Endothelial cell of umbilical vein (primary cell): ENCODE measurements at regions not wholly inside any gene's neighbourhood (a gene's known extent, or its start where the extent isn't known, plus 50 kb on each side); places are given as distances from the start of the nearest gene placed in this dataset.

Source experiments
- BruUV-seq: library from RNA; stranded (reverse); fragments of 400-500 nt; replicated peaks from 2 replicates; lab custom pipeline; 2021; lab: Mats Ljungman, UMichigan
- CTCF ChIA-PET: fragments of 300-600, 350-600 bp; sonication (Branson Sonifier 250); formaldehyde crosslinking; loops from one replicate; lab custom pipeline; 2021; ENCODE audit warnings: antibody characterized with exemption, inconsistent platforms; lab: Charles Lee
- POLR2A ChIA-PET: fragments of 300-600, 350-600 bp; sonication (Branson Sonifier 250); formaldehyde crosslinking; loops from one replicate; lab custom pipeline; 2021; ENCODE audit warnings: antibody characterized with exemption, inconsistent platforms; lab: Charles Lee
- DNase-seq: peaks from one replicate; pipeline ENCODE4 v3.0.0-alpha.2; 2011; ENCODE audit warnings: low read depth, low spot score
- FAIRE-seq: peaks from 2 replicates; lab custom pipeline; 2011; peaks lifted over from hg19 to GRCh38; lab: Jason Lieb, UNC
- H2AFZ ChIP-seq: 2 replicates; pipeline ENCODE4 v1.6.0; 2012; ENCODE audit warnings: low read depth, low read length, control low read depth, inconsistent platforms
- H3K27ac ChIP-seq: 2 replicates; pipeline ENCODE4 v1.5.1; 2011; ENCODE audit warnings: low read depth, mild to moderate bottlenecking, control low read depth, low read length, moderate library complexity; ENCODE audit not compliant: insufficient read depth
- H3K27me3 ChIP-seq, 2 experiments: 2 replicates each; pipeline versions ENCODE4 v1.6.0 to v1.6.1; 2011; ENCODE audit warnings: low read length in 2 of 2, mixed read lengths in 1 of 2; ENCODE audit not compliant: control insufficient read depth in 2 of 2, insufficient read depth in 2 of 2
- H3K36me3 ChIP-seq, 2 experiments: 2 replicates in 1 of 2; 3 replicates in 1 of 2; pipeline ENCODE4 v1.5.1; 2011; ENCODE audit warnings: low read length in 2 of 2, mild to moderate bottlenecking in 1 of 2, moderate library complexity in 1 of 2; ENCODE audit not compliant: control insufficient read depth in 2 of 2, insufficient read depth in 2 of 2; ENCODE audit errors: extremely low read depth in 1 of 2
- H3K4me1 ChIP-seq: 3 replicates; pipeline ENCODE4 v1.5.1; 2011; ENCODE audit warnings: mild to moderate bottlenecking, low read length; ENCODE audit not compliant: control insufficient read depth, insufficient read depth; ENCODE audit errors: extremely low read depth
- H3K4me2 ChIP-seq: 2 replicates; pipeline ENCODE4 v1.6.1; 2011; ENCODE audit warnings: low read length, control low read depth, mixed read lengths; ENCODE audit not compliant: insufficient read depth
- H3K4me3 ChIP-seq, 3 experiments: fragments of 200-600 bp in 1 of 3; sonication (generic), shearing (Covaris generic) in 1 of 3; replicated peaks in 1 of 3; 2 replicates each; pipeline ENCODE4 v1.5.1; 2011 to 2016; ENCODE audit warnings: control low read depth in 3 of 3, low read length in 3 of 3, mild to moderate bottlenecking in 2 of 3, inconsistent platforms in 1 of 3, low read depth in 1 of 3, moderate library complexity in 1 of 3; ENCODE audit not compliant: insufficient read depth in 1 of 3
- H3K79me2 ChIP-seq: 2 replicates; pipeline ENCODE4 v1.6.0; 2012; ENCODE audit warnings: low read length, inconsistent platforms; ENCODE audit not compliant: control insufficient read depth, insufficient read depth
- H3K9ac ChIP-seq: replicated peaks from 2 replicates; pipeline ENCODE3; 2011; ENCODE audit warnings: low read length, control low read depth; ENCODE audit not compliant: insufficient read depth; ENCODE audit errors: extremely low read depth
- H3K9me1 ChIP-seq: replicated peaks from 3 replicates; pipeline ENCODE4 v1.6.0; 2011; ENCODE audit warnings: mild to moderate bottlenecking, low read length; ENCODE audit not compliant: control insufficient read depth, insufficient read depth; ENCODE audit errors: extremely low read depth
- H3K9me3 ChIP-seq: replicated peaks from 2 replicates; pipeline ENCODE4 v1.5.1; 2012; ENCODE audit warnings: low read length, inconsistent platforms; ENCODE audit not compliant: control insufficient read depth, insufficient read depth
- H4K20me1 ChIP-seq: replicated peaks from 2 replicates; pipeline ENCODE3; 2011; ENCODE audit warnings: mild to moderate bottlenecking, low read length; ENCODE audit not compliant: control insufficient read depth, insufficient read depth; ENCODE audit errors: extremely low read depth
- CTCF ChIP-seq, 2 donors: IDR thresholded peaks; 1 replicate in 1 of 2; 2 replicates in 1 of 2; pipeline ENCODE4 v1.5.1; 2011; ENCODE audit warnings: low read length in 2 of 2, mild to moderate bottlenecking in 2 of 2, moderate library complexity in 2 of 2, control low read depth in 1 of 2, inconsistent platforms in 1 of 2, low read depth in 1 of 2; ENCODE audit not compliant: insufficient read depth in 1 of 2; ENCODE audit errors: extremely low read depth in 1 of 2
- EZH2 ChIP-seq: IDR thresholded peaks from 2 replicates; pipeline ENCODE4 v1.6.1; 2012; ENCODE audit warnings: borderline replicate concordance, low read depth, mild to moderate bottlenecking, moderate library complexity, low read length, inconsistent platforms; ENCODE audit not compliant: severe bottlenecking
- FOS ChIP-seq: IDR thresholded peaks from 2 replicates; pipeline ENCODE4 v1.6.1; 2011; ENCODE audit warnings: mild to moderate bottlenecking, low read length, moderate library complexity, borderline replicate concordance; ENCODE audit not compliant: insufficient read depth
- GATA2 ChIP-seq: IDR thresholded peaks from 2 replicates; pipeline ENCODE4 v1.7.0; 2011; ENCODE audit warnings: low read depth, mild to moderate bottlenecking, moderate library complexity, mixed read lengths, low read length; ENCODE audit not compliant: insufficient read length, insufficient read depth
- JUN ChIP-seq: IDR thresholded peaks from 2 replicates; pipeline ENCODE4 v1.6.1; 2011; ENCODE audit warnings: borderline replicate concordance, low read depth; ENCODE audit not compliant: insufficient read length, insufficient read depth
- MAX ChIP-seq: IDR thresholded peaks from 2 replicates; pipeline ENCODE4 v1.6.1; 2011; ENCODE audit not compliant: insufficient read depth, insufficient read length
- MYC ChIP-seq: IDR thresholded peaks from one replicate; pipeline ENCODE4 v1.6.1; 2011; ENCODE audit warnings: mild to moderate bottlenecking, low read depth, low read length
- POLR2A ChIP-seq: IDR thresholded peaks from 2 replicates; pipeline ENCODE4 v1.6.1; 2012; ENCODE audit warnings: low read depth, mild to moderate bottlenecking, control low read depth, low read length
- dilution Hi-C: fragments of 300-500 bp; cut with MboI; formaldehyde crosslinking; loops from one replicate; pipeline ENCODE4 v1.15.0; 2019; ENCODE audit warnings: low sequenced_read_pairs; ENCODE audit not compliant: extremely low pct_ligation_motif_present
- intact Hi-C: fragments of 100-400 bp; cut with micrococcal nuclease; formaldehyde crosslinking; loops from one replicate; pipeline ENCODE4 v1.10.0; 2022

DNA sequence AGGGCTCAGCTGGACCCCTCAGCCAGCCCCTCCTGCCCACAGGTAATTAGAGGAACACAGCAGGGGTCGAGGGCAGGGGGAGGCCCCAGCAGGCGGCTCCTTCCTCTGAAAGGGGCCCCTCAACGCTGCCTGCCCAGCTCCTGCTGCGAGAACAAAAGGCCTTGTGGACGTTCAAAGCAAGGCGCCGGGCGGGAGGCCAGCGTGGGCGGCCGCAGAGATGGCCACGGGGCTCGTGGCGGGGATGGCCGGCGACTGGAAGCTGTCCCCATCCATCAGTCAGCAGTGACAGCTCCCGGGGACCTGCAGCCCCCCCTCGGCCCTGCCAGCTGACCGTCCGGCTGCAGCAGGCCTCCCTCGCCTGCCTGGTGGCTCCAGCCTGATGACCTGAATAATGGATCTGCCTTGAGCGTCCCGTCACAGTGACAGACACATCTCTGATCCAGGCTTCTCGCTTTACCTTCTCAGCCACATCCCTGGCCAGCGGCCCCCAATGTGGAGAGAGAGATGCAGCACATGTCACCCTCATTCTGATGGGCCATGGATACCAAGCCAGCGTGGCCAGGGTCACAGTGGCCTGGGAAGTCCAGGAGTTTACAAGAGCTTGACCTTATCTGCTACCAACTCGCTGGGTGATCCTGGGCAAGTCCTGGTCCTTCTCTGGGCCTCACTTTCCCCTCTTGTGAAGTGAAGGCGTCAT lies 159.3 kb downstream of the MN1 start:
- dilution Hi-C loops (no loop called here), intact Hi-C loops (no loop called here)
- no peaks in the 10 kb centered on the region for H3K9me3 ChIP-seq
- H3K9me1 ChIP-seq = no peaks in the 10 kb centered on the region
- H3K4me2 ChIP-seq = no peak overlapping the region
- no peaks in the 10 kb centered on the region for H4K20me1 ChIP-seq
- H3K36me3 ChIP-seq = no peaks in the 10 kb centered on the region
- TF ChIP-seq MYC = no peak
- no peak for TF ChIP-seq CTCF (IDR thresholded peaks at IDR 0.05; ENCODE audit: extremely low read depth in 1 of 2, insufficient read depth in 1 of 2, low read depth in 1 of 2, low read length in 2 of 2)
- TF ChIP-seq EZH2 = no peak
- no peak for TF ChIP-seq GATA2
- TF ChIP-seq FOS = no peak
- no peak for TF ChIP-seq POLR2A
- TF ChIP-seq MAX = no peak
- no peak for TF ChIP-seq JUN
- no peak overlapping the region for H3K27ac ChIP-seq
- ChIA-PET POLR2A (no interaction called here), CTCF (no interaction called here)
- no peak overlapping the region for H3K9ac ChIP-seq
- no peak overlapping the region for H3K4me3 ChIP-seq
- H3K79me2 ChIP-seq = no peaks in the 10 kb centered on the region
- no TSS peak for BruUV-seq
- H3K4me1 ChIP-seq = no peaks in the 10 kb centered on the region
- no peak overlapping the region for H2AFZ ChIP-seq
- no peak for DNase-seq
- H3K27me3 ChIP-seq = peaks cover 0 to 3% of the 10 kb centered on the region in 2 experiments
- no peak for FAIRE-seq
